A673 (cell line): ENCODE measurements at regions not wholly inside any gene's neighbourhood (a gene's known extent, or its start where the extent isn't known, plus 50 kb on each side); places are given as distances from the start of the nearest gene placed in this dataset.

Source experiments
- BruUV-seq: library from RNA; stranded (reverse); fragments of 400-500 nt; replicated peaks from 2 replicates; lab custom pipeline; 2021; lab: Mats Ljungman, UMichigan
- CTCF ChIA-PET: fragments of 300-600 bp; sonication (Branson Sonifier 250); formaldehyde crosslinking; loops from one replicate; lab custom pipeline; 2022; ENCODE audit warnings: antibody characterized with exemption; lab: Charles Lee
- POLR2A ChIA-PET: fragments of 300-600 bp; sonication (Branson Sonifier 250); formaldehyde crosslinking; loops from one replicate; lab custom pipeline; 2022; ENCODE audit warnings: antibody characterized with exemption; ENCODE audit not compliant: low non-redundant PET; lab: Charles Lee
- DNase-seq: peaks from one replicate; pipeline ENCODE4 v3.0.0-alpha.2; 2015; ENCODE audit warnings: low spot score
- H3K27ac ChIP-seq: fragments of 200-600 bp; sonication (generic); 2 replicates; pipeline ENCODE4 v1.5.1; 2016; ENCODE audit warnings: mixed run types, low read depth, mild to moderate bottlenecking, mixed read lengths, antibody characterized with exemption, low read length; ENCODE audit not compliant: poor library complexity, severe bottlenecking
- H3K27me3 ChIP-seq: fragments of 200-600 bp; sonication (generic); replicated peaks from 2 replicates; pipeline ENCODE4 v1.6.1; 2017; ENCODE audit warnings: mixed run types, low read depth, mild to moderate bottlenecking, mixed read lengths, antibody characterized with exemption, low read length; ENCODE audit not compliant: insufficient read depth, poor library complexity
- H3K36me3 ChIP-seq: fragments of 200-600 bp; sonication (generic); 2 replicates; pipeline ENCODE4 v1.6.1; 2016; ENCODE audit warnings: mixed run types, mild to moderate bottlenecking, mixed read lengths, antibody characterized with exemption, low read length; ENCODE audit not compliant: insufficient read depth, poor library complexity, severe bottlenecking
- H3K4me1 ChIP-seq: fragments of 200-600 bp; sonication (generic); 2 replicates; pipeline ENCODE4 v1.6.1; 2017; ENCODE audit warnings: mixed run types, mild to moderate bottlenecking, mixed read lengths, antibody characterized with exemption, low read length; ENCODE audit not compliant: insufficient read depth, poor library complexity, severe bottlenecking
- H3K4me3 ChIP-seq: fragments of 200-600 bp; sonication (generic); 2 replicates; pipeline ENCODE4 v1.5.1; 2016; ENCODE audit warnings: low read depth, mixed run types, mild to moderate bottlenecking, mixed read lengths, low read length; ENCODE audit not compliant: poor library complexity, severe bottlenecking
- H3K9me3 ChIP-seq: fragments of 200-600 bp; sonication (generic); 2 replicates; pipeline ENCODE4 v1.6.1; 2016; ENCODE audit warnings: mixed run types, low read depth, mild to moderate bottlenecking, mixed read lengths, antibody characterized with exemption, low read length; ENCODE audit not compliant: poor library complexity, severe bottlenecking
- EZH2 ChIP-seq: fragments of 200-600 bp; sonication (generic); IDR thresholded peaks from 2 replicates; pipeline ENCODE4 v1.6.1; 2017; ENCODE audit warnings: borderline replicate concordance, low read depth, mild to moderate bottlenecking, mixed read lengths, antibody characterized with exemption, low read length; ENCODE audit not compliant: poor library complexity, severe bottlenecking
- intact Hi-C: fragments of 100-400 bp; cut with micrococcal nuclease; formaldehyde crosslinking; loops from one replicate; pipeline ENCODE4 v1.10.0; 2022; ENCODE audit not compliant: unreplicated experiment
- TF ChIP-seq, protein P1 (sequence below): fragments of 300-800, 200-600 bp; sonication (generic); conservative IDR thresholded peaks from 2 replicates; pipeline ENCODE4 v1.5.1; 2017; ENCODE audit warnings: low read depth, mild to moderate bottlenecking, antibody characterized with exemption, low read length, moderate library complexity, mixed read lengths

DNA sequence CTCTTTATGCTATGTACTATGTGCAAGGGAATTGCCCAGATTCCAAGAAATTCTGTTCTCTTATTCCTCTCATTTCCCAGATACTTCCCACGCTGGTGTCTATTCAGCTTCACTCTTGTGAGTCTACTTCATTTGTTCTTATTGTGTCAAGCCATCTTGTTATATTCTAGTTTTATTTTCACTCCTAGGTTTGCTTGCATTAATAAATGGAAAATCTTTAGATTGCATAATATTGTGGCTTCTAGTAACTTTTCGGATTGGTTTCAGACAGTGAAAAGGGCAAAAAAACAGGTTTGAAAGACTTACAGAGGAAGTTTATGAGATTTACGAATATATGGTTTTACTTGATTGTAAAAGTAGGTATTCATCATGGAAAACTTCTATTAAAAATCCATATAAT, 128.4 kb downstream of the BTC start:
- CTCF ChIA-PET, result no interaction called here
- no peak for DNase-seq

DNA sequence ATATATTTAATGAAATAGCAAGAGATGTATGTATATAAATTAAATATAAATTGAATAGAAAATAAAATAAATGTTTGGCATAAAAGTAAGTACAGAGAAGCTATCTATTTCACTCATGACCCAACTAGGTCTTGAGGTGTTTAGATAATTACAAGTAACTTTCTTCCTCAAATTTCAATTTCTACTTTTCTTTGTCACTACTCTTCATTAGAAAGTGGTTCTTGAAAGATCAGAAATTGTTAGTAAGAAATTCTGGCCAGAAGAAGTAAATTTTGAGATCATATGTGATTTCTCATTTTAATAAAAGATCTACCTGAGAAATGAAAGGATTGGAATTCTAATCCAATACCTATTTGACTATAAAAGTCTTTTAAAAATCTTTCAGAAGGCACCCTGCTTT, 126.9 kb downstream of the BTC start:
- no peak overlapping the region for H3K4me3 ChIP-seq
- POLR2A ChIA-PET, result no interaction called here
- no peak overlapping the region for H3K27ac ChIP-seq
- BruUV-seq, result no TSS peak
- CTCF ChIA-PET, result no interaction called here
- H3K4me1 ChIP-seq, result no peaks in the 10 kb centered on the region
- no peaks in the 10 kb centered on the region for H3K36me3 ChIP-seq
- no peaks in the 10 kb centered on the region for H3K27me3 ChIP-seq
- intact Hi-C loops, result no loop called here
- no peak for DNase-seq
- TF ChIP-seq, protein P1, sequence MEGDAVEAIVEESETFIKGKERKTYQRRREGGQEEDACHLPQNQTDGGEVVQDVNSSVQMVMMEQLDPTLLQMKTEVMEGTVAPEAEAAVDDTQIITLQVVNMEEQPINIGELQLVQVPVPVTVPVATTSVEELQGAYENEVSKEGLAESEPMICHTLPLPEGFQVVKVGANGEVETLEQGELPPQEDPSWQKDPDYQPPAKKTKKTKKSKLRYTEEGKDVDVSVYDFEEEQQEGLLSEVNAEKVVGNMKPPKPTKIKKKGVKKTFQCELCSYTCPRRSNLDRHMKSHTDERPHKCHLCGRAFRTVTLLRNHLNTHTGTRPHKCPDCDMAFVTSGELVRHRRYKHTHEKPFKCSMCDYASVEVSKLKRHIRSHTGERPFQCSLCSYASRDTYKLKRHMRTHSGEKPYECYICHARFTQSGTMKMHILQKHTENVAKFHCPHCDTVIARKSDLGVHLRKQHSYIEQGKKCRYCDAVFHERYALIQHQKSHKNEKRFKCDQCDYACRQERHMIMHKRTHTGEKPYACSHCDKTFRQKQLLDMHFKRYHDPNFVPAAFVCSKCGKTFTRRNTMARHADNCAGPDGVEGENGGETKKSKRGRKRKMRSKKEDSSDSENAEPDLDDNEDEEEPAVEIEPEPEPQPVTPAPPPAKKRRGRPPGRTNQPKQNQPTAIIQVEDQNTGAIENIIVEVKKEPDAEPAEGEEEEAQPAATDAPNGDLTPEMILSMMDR, result no peak
- TF ChIP-seq EZH2, result no peak
- no peaks in the 10 kb centered on the region for H3K9me3 ChIP-seq

More for the DNA sequence above, 128.4 kb downstream of the BTC start:
- POLR2A ChIA-PET, result no interaction called here
- Histone ChIP-seq H3K27me3 (no peaks in the 10 kb centered on the region), H3K27ac (no peak overlapping the region), H3K4me3 (no peak overlapping the region), H3K36me3 (no peaks in the 10 kb centered on the region), H3K9me3 (no peaks in the 10 kb centered on the region), H3K4me1 (no peaks in the 10 kb centered on the region)
- TF ChIP-seq EZH2, result no peak
- TF ChIP-seq, protein P1, result no peak
- no TSS peak for BruUV-seq
- intact Hi-C loops, result no loop called here

DNA sequence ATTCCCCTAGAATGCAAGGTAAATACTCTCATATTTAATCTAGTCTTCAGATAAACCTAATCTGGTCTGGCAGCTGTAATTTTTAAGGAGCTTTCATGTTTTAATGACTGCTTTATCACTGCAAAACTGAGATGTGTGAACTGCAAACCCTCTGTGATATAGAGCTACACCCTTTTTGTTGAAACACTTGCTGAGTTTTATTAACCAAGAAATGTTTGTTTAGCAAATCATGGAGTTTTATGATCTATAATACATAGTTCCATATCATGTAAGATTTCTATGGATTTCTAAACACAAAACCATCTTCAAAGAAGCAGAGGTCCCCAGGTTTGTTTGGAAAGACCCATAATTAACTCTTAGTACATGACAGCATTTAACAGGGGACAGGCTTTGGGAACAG, 126.4 kb downstream of the BTC start:
- H3K4me1 ChIP-seq, result no peaks in the 10 kb centered on the region
- H3K27me3 ChIP-seq, result no peaks in the 10 kb centered on the region
- no TSS peak for BruUV-seq
- CTCF ChIA-PET, result no interaction called here
- H3K9me3 ChIP-seq, result no peaks in the 10 kb centered on the region
- no peaks in the 10 kb centered on the region for H3K36me3 ChIP-seq
- POLR2A ChIA-PET, result no interaction called here
- H3K27ac ChIP-seq, result no peak overlapping the region
- H3K4me3 ChIP-seq, result no peak overlapping the region
- intact Hi-C loops, result no loop called here
- TF ChIP-seq EZH2, result no peak
- TF ChIP-seq, protein P1, result no peak
- DNase-seq, result no peak
